ENCODE measurements at regions not wholly inside any gene's neighbourhood (a gene's known extent, or its start where the extent isn't known, plus 50 kb on each side); places are given as distances from the start of the nearest gene placed in this dataset.

DNA sequence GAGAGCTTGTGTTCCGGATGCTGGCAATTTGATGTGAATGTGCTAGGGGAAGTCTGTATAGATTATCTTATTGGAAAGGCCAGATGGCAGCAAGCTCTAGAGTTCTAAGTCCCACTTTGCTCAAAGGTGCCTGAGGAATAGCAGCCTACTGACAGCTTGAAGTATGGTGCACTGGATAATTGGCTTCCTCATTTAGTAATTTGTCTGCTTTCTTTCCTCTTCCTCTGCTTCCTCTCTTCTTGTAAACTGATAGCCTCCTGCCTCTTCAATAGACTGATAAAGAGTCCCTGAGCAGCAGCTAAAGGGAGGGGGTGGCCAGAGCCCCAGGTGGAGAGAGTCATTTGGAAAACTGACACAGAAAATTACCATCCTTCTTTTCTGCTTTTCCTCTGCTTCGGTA, 177.3 kb downstream of the FGF1 start:
- TF ChIP-seq CTCF (IDR thresholded peaks at IDR 0.05) = no peak
- TF ChIP-seq POLR2A (IDR thresholded peaks at IDR 0.05) = no peak
- TF ChIP-seq POLR2AphosphoS5 (IDR thresholded peaks at IDR 0.05) = no peak
